Adipocyte (in vitro differentiated cells): ENCODE measurements at regions not wholly inside any gene's neighbourhood (a gene's known extent, or its start where the extent isn't known, plus 50 kb on each side); places are given as distances from the start of the nearest gene placed in this dataset.

Experiments
- DNase-seq: peaks from one replicate; pipeline ENCODE4 v3.0.0-alpha.2; 2015; ENCODE audit warnings: low read depth
- H3K27me3 ChIP-seq: replicated peaks from 2 replicates; pipeline ENCODE4 v1.7.0; 2013; ENCODE audit warnings: mild to moderate bottlenecking, low read length, moderate library complexity; ENCODE audit not compliant: control insufficient read depth, insufficient read depth
- H3K36me3 ChIP-seq: 2 replicates; pipeline ENCODE4 v1.7.0; 2013; ENCODE audit warnings: low read length, mild to moderate bottlenecking, moderate library complexity; ENCODE audit not compliant: control insufficient read depth, insufficient read depth, severe bottlenecking
- H3K4me1 ChIP-seq: 2 replicates; pipeline ENCODE4 v1.7.0; 2013; ENCODE audit warnings: mild to moderate bottlenecking, low read length, moderate library complexity; ENCODE audit not compliant: control insufficient read depth, insufficient read depth
- H3K4me3 ChIP-seq: 2 replicates; pipeline ENCODE4 v1.7.0; 2013; ENCODE audit warnings: mild to moderate bottlenecking, low read length, moderate library complexity
- H3K9ac ChIP-seq: 2 replicates; pipeline ENCODE4 v1.7.0; 2013; ENCODE audit warnings: mild to moderate bottlenecking, low read length, moderate library complexity
- H3K9me3 ChIP-seq: 2 replicates; pipeline ENCODE4 v1.7.0; 2013; ENCODE audit warnings: mild to moderate bottlenecking, low read length, moderate library complexity; ENCODE audit not compliant: control insufficient read depth

DNA sequence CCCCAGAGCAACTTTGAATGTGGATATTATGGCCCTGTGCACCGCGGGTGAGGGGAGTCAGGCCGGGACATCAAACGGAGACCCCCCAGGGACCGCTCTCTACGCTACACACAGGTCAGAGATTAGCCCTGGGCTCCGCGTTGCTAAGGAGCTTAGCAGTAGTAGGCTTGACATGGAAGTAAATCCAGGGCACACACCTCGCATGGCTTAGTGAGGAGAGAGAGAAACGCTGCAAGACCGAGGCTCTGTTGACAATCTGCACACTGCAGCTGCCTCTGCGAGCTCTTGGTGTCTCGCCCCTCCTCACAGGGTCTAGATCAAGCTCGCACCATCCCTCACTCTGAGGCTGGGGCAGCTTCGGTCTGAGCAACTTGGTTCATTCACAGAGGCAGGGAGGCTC, 116.1 kb upstream of the CDH4 start:
- H3K27me3 ChIP-seq, result peaks cover 37% of the 10 kb centered on the region
- H3K9me3 ChIP-seq, result no peaks in the 10 kb centered on the region
- H3K36me3 ChIP-seq, result no peaks in the 10 kb centered on the region
- no peak for DNase-seq
- H3K4me3 ChIP-seq, result no peak overlapping the region
- no peaks in the 10 kb centered on the region for H3K4me1 ChIP-seq
- no peak overlapping the region for H3K9ac ChIP-seq

DNA sequence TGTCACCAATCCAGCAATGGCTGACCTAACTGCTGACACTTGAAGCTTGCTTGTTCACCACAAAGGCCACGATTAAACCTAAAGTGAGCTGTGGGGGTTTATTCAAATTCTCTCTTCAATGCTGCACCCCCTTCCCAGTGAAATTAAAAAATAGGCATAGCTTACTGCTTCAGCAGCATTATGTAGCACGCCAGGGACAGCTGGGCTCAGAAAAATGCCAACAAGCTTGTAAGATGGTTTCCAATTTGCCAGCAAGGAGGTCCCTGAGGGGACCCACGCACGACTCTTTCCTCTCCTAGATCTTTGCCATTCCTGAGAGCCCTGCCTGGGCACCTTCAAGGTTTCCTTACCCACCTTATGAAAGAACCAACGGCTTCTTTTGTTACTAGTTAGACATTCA, 113.5 kb upstream of the CDH4 start:
- H3K4me3 ChIP-seq, result no peak overlapping the region

DNA sequence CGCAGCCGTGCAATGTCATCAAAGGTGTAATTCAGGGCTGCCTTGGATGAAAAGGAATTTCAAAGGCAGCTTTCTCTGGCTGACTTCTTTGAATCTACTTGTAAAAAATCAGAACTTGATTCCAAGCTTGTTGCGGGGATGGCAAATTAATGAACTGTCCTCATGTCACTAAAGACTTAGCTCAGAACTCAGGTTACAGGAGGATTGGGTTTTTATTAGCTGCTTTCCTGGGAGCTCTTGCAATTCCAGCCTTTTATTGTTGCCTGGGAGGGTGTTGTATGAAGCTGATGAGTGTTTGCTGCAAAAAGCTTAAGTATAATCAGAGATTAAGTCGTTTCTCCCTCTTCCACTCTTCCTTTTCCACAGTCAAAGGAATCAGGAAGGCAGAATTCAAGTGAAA, 113.0 kb upstream of the CDH4 start:
- H3K4me1 ChIP-seq, result no peaks in the 10 kb centered on the region
- H3K4me3 ChIP-seq, result no peak overlapping the region
- DNase-seq, result no peak
- no peak overlapping the region for H3K9ac ChIP-seq
- no peaks in the 10 kb centered on the region for H3K9me3 ChIP-seq
- no peaks in the 10 kb centered on the region for H3K36me3 ChIP-seq
- peaks cover 36% of the 10 kb centered on the region for H3K27me3 ChIP-seq

More for the DNA sequence above, 113.5 kb upstream of the CDH4 start:
- no peaks in the 10 kb centered on the region for H3K36me3 ChIP-seq
- peaks cover 37% of the 10 kb centered on the region for H3K27me3 ChIP-seq
- H3K9me3 ChIP-seq, result no peaks in the 10 kb centered on the region
- no peaks in the 10 kb centered on the region for H3K4me1 ChIP-seq
- no peak overlapping the region for H3K9ac ChIP-seq
- DNase-seq, result no peak

DNA sequence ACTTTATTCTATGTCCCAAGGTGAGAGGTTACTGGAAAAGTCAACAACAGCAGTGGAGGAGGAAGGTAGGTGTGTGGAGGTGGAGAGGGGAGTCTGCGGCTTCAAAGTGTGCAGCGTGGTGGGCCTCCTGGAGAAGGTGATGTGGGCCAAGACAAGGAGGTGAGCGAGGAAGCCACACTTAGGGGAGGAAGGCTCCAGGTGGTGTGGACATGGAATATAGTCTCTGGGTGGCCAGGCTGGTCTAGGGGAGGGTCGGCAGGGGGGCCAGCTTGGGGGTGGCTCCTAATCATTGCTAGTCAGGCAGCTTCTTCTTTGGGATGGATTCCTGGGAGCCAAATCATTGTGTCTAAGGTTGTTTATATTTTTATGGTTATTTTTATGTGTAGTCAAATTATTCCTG, 111.5 kb upstream of the CDH4 start:
- Histone ChIP-seq H3K27me3 (peaks cover 23% of the 10 kb centered on the region), H3K36me3 (no peaks in the 10 kb centered on the region), H3K4me3 (no peak overlapping the region), H3K9ac (no peak overlapping the region), H3K9me3 (peaks cover 9% of the 10 kb centered on the region), H3K4me1 (no peaks in the 10 kb centered on the region)
- DNase-seq, result no peak

DNA sequence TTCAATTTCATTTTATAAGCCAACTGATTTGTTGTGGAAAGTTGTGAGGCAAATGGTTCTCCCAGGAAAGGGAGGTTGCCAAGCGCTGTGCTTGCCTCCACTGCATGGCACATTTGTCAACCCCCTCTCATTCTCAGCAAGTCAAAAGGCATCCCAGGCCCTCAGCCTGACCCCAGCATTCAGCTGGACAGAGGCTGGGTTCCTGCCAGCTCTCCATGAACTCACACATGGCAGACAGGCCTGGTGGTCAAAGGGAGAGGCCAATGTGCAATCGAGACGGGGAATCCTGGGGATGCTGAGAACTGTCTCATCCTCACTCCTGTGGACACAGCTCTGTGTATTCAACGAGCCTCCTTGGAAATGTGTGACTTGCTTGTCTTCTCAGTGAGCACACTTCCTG, 106.0 kb upstream of the CDH4 start:
- DNase-seq, result no peak
- Histone ChIP-seq H3K9me3 (peaks cover 9% of the 10 kb centered on the region), H3K4me1 (no peaks in the 10 kb centered on the region), H3K9ac (no peak overlapping the region), H3K36me3 (no peaks in the 10 kb centered on the region), H3K4me3 (no peak overlapping the region), H3K27me3 (peaks cover 22% of the 10 kb centered on the region)

DNA sequence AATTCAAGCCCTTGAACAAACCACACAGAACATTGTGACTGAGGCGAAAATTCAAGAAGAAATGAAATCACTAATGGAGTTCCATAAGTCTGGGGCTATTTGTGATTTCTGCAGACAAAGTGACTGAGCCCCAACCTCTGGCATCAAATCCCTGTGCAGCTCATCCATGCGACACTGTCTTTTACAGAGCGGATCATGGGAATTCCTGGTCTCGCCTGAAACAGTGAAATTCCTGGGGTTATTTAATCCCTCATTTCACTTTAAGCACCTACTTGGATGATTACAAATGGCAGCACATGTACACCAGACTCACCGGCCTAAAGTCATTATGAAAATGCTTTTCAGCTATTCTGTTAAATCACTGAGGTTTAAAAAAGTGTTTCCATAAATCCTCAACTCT, 102.4 kb upstream of the CDH4 start:
- H3K4me1 ChIP-seq, result no peaks in the 10 kb centered on the region
- no peak overlapping the region for H3K9ac ChIP-seq
- H3K9me3 ChIP-seq, result peaks cover 13% of the 10 kb centered on the region
- no peak overlapping the region for H3K4me3 ChIP-seq
- H3K36me3 ChIP-seq, result no peaks in the 10 kb centered on the region
- H3K27me3 ChIP-seq, result peaks cover 28% of the 10 kb centered on the region
- no peak for DNase-seq

DNA sequence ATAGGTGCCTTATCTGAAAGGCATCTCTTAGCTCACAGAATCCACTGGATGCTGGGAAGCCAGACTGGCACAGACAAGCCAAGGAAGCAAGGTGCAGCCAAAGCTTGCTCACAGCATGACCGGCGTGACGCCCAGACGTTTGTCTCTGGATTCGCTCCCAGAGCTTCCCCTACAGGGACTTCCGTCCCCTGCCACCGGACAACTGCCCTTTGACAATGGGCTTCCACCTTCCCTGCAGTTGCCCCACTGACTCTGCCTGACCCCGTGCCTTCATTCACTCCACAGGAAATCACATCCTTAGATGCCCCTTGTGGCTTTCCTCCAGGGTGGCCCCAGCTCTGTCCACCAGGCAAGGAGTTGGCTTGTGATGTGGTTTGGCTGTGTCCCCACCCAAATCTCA, 94.8 kb upstream of the CDH4 start:
- Histone ChIP-seq H3K4me3 (no peak overlapping the region), H3K27me3 (peaks cover 18% of the 10 kb centered on the region), H3K4me1 (no peaks in the 10 kb centered on the region), H3K9me3 (peaks cover 3% of the 10 kb centered on the region), H3K9ac (no peak overlapping the region), H3K36me3 (no peaks in the 10 kb centered on the region)
- DNase-seq, result no peak

DNA sequence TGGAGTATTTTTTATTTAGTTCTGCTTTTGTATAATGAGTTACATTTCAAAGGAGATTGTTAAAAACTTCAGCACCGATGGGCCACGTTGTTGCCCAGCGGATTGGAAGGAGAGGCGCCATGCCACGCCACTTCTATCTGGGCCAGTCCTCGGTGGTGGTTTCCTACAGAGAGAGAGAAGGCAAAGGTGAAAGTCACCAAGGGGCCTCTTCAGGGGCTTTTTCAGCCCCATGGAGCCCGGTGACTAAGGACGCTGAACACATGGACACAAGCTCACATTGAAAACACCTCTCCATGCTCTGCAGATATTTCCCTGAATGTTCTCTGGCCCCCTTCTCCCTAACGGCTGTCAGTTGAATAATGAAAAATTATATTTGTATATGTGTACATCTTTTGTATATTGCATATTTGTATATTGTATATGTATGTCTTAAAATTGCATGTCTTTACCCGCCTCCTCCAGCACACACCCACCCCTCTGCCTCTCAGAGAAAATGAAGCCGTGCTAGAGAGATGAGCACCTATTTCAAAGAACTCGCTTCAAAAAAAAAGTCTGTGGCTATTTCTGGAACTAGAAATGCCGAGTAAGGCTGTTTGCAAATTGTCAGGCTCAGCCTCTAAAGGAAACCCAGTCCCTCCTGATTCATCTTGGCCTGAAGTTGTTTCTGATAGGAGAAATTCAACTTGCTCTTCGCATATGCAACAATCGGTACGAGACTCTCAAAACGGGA, 91.9 kb upstream of the CDH4 start:
- Histone ChIP-seq H3K9ac (no peak overlapping the region), H3K27me3 (peaks cover 35% of the 10 kb centered on the region), H3K4me3 (no peak overlapping the region), H3K4me1 (no peaks in the 10 kb centered on the region), H3K9me3 (no peaks in the 10 kb centered on the region), H3K36me3 (no peaks in the 10 kb centered on the region)
- no peak for DNase-seq

DNA sequence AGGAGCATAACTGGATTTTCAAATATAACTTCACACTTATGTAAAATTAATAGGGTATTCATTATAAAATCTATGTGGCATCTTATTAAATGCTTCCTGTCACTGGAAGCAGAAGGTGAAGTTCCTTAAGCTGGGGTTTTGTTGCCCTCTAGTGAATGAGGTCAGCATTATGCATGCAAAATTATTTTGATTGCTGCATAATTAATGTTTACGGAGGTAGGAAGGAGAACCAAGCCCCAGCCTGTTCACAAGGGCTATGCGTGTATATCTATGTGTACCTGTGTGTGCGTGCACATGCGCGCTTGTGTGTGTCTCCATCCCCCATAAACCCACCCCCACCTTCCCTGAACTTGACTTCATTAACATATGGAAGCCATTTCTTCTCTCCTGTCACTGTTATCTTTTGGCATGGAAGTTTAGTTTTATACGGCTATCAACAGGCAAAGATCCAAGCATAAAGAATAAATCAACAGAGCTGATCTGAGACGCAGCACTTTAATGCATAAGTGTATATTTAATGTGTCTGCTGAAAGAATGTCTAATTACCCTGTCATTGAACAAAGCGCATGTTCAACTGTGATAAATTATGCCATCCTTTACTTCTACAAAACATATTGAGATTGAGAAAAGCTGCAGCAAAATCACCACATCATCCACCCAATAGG, 90.2 kb upstream of the CDH4 start:
- no peaks in the 10 kb centered on the region for H3K9me3 ChIP-seq
- no peaks in the 10 kb centered on the region for H3K36me3 ChIP-seq
- DNase-seq, result no peak
- peaks cover 9% of the 10 kb centered on the region for H3K4me1 ChIP-seq
- H3K27me3 ChIP-seq, result peaks cover 35% of the 10 kb centered on the region
- H3K4me3 ChIP-seq, result no peak overlapping the region
- H3K9ac ChIP-seq, result no peak overlapping the region

DNA sequence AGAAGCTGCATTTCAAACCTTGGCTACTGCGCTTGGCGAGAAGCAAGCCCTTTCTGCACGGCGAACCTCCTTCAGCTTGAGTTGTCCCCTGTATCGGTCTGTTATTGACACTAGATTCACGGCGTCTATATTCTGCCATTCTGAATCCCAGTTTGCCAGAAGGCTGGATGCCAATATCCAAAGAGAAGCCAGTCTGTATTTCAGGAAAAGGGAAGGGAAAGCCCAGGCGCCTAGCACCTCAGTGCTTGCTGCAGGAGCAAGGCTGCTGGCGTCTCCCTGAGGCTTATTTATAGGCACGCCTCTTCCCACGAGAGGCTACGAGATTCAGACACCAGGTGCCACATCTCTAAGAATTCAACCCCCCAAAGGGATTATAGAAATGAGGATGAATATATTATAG, 89.6 kb upstream of the CDH4 start:
- DNase-seq, result no peak
- Histone ChIP-seq H3K4me3 (no peak overlapping the region), H3K4me1 (peaks cover 9% of the 10 kb centered on the region), H3K27me3 (peaks cover 35% of the 10 kb centered on the region), H3K36me3 (no peaks in the 10 kb centered on the region), H3K9ac (no peak overlapping the region), H3K9me3 (no peaks in the 10 kb centered on the region)

DNA sequence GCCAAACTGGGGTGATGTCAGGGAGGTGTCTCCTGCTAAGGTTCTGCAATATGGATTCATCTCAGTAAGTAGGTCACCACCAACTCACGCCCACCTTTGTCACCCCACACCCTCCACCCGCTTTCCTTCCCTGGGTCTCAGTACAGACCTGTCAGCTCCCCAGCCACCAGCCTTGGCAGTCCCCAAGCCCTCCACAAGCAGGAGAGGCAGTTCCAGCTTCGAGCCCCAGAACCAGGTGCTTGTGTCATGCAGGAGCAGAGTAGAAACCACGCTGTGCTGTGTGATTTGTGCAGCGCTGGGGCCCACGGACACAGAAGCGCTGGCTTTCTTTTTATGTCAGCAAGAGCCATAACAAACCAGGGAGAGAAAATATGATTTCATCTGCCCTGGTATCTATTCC, 89.0 kb upstream of the CDH4 start:
- H3K9me3 ChIP-seq, result no peaks in the 10 kb centered on the region
- H3K4me3 ChIP-seq, result no peak overlapping the region
- H3K4me1 ChIP-seq, result peaks cover 9% of the 10 kb centered on the region
- no peaks in the 10 kb centered on the region for H3K36me3 ChIP-seq
- no peak for DNase-seq
- H3K9ac ChIP-seq, result no peak overlapping the region
- peaks cover 40% of the 10 kb centered on the region for H3K27me3 ChIP-seq

DNA sequence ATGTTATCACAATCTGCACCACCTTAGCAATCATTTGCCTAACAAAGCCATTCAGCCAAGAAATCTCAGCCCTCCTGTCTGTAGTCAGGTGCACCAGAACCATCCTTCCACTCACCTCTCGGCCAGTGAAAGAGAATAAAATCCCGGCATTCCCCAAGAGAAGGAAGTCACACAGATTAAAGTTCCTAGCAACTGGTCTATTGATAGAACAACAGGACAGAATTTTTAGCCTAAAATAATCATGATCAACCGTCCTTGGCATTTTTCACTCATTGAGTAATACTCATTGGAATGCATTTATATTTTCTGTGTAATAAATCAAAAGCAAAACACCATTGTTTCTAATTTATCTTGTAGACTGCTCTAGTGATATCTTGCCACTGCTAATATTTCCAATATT, 85.7 kb upstream of the CDH4 start:
- peak; percentile 13 for DNase-seq
- peaks cover 58% of the 10 kb centered on the region for H3K27me3 ChIP-seq
- H3K36me3 ChIP-seq, result no peaks in the 10 kb centered on the region
- peaks cover 9% of the 10 kb centered on the region for H3K4me1 ChIP-seq
- no peak overlapping the region for H3K9ac ChIP-seq
- no peaks in the 10 kb centered on the region for H3K9me3 ChIP-seq
- H3K4me3 ChIP-seq, result no peak overlapping the region
